DMS53 treated with DMSO at 0.1 percent for 48 hours (cell line): ENCODE measurements at regions not wholly inside any gene's neighbourhood (a gene's known extent, or its start where the extent isn't known, plus 50 kb on each side); places are given as distances from the start of the nearest gene placed in this dataset.

Experiments used
- DNase-seq: peaks from one replicate; lab custom pipeline; 2025; ENCODE audit not compliant: unreplicated experiment; lab: John Stamatoyannopoulos, UW

GRCh38 chr9:88784960-88785359 is 206.3 kb upstream of the S1PR3 start:
- no peak for DNase-seq

GRCh38 chr9:88786291-88787079 is 204.8 kb upstream of the S1PR3 start:
- no peak for DNase-seq

- DNase-seq, result no peak
Measured at GRCh38 chr9:88789785-88790184, 201.5 kb upstream of the S1PR3 start.

- DNase-seq, result no peak
Measured at GRCh38 chr9:88791105-88791805, 200.0 kb upstream of the S1PR3 start.

- DNase-seq, result no peak
Measured at GRCh38 chr9:88792502-88792901, 198.8 kb upstream of the S1PR3 start.

GRCh38 chr9:88794100-88794499 is 197.2 kb upstream of the S1PR3 start:
- DNase-seq, result no peak

- DNase-seq, result no peak
Measured at GRCh38 chr9:88796947-88797346, 194.3 kb upstream of the S1PR3 start.

- DNase-seq, result no peak
Measured at GRCh38 chr9:88798476-88798875, 192.8 kb upstream of the S1PR3 start.

GRCh38 chr9:88799541-88800328 is 191.5 kb upstream of the S1PR3 start:
- no peak for DNase-seq

GRCh38 chr9:88800329-88800682 is 191.0 kb upstream of the S1PR3 start:
- DNase-seq, result no peak

- DNase-seq, result no peak
Measured at GRCh38 chr9:88801214-88801796, 190.0 kb upstream of the S1PR3 start.

- no peak for DNase-seq
Measured at GRCh38 chr9:88802533-88802932, 188.7 kb upstream of the S1PR3 start.

- DNase-seq, result no peak
Measured at GRCh38 chr9:88803546-88804253, 187.6 kb upstream of the S1PR3 start.

- no peak for DNase-seq
Measured at GRCh38 chr9:88804254-88804596, 187.0 kb upstream of the S1PR3 start.

- DNase-seq, result no peak
Measured at GRCh38 chr9:88805217-88805943, 185.9 kb upstream of the S1PR3 start.

- no peak for DNase-seq
Measured at GRCh38 chr9:88807426-88807825, 183.8 kb upstream of the S1PR3 start.

- DNase-seq, result no peak
Measured at GRCh38 chr9:88808019-88808656, 183.1 kb upstream of the S1PR3 start.

GRCh38 chr9:88808761-88809354 is 182.4 kb upstream of the S1PR3 start:
- DNase-seq, result no peak

GRCh38 chr9:88809355-88810161 is 181.7 kb upstream of the S1PR3 start:
- no peak for DNase-seq
